CD4-positive, alpha-beta T cell (primary cell): ENCODE measurements at regions not wholly inside any gene's neighbourhood (a gene's known extent, or its start where the extent isn't known, plus 50 kb on each side); places are given as distances from the start of the nearest gene placed in this dataset.

ENCODE experiments used
- ATAC-seq: fragments of 200-7000 bp; cut with Tn5 transposase; one replicate; pipeline ENCODE4 v1.10.0; 2022; ENCODE audit warnings: mild to moderate bottlenecking; ENCODE audit not compliant: poor library complexity
- CTCF ChIA-PET: fragments of 350-600 bp; sonication (Branson Sonifier 250); formaldehyde crosslinking; loops from one replicate; lab custom pipeline; 2021; ENCODE audit warnings: antibody characterized with exemption, inconsistent platforms; lab: Charles Lee
- POLR2A ChIA-PET: fragments of 350-600 bp; sonication (Branson Sonifier 250); formaldehyde crosslinking; loops from one replicate; lab custom pipeline; 2021; ENCODE audit warnings: antibody characterized with exemption, inconsistent platforms; lab: Charles Lee
- DNase-seq, 14 experiments: peaks; one replicate each; pipeline ENCODE4 v3.0.0-alpha.2; 2013 to 2020; ENCODE audit warnings: mixed read lengths in 2 of 14
- H3K27ac ChIP-seq, 2 donors: one replicate each; pipeline versions ENCODE4 v1.5.1 to v1.7.0; 2013; ENCODE audit warnings: low read length in 2 of 2, low read depth in 1 of 2, mild to moderate bottlenecking in 1 of 2
- H3K27me3 ChIP-seq, 2 experiments: 1 replicate in 1 of 2; 2 replicates in 1 of 2; pipeline versions ENCODE4 v1.6.1 to v1.7.0; 2013; ENCODE audit warnings: low read length in 2 of 2, control low read depth in 1 of 2, mild to moderate bottlenecking in 1 of 2, moderate library complexity in 1 of 2; ENCODE audit not compliant: insufficient read depth in 2 of 2, control insufficient read depth in 1 of 2
- H3K36me3 ChIP-seq: one replicate; pipeline ENCODE4 v1.6.1; 2013; ENCODE audit warnings: low read length, control low read depth; ENCODE audit not compliant: insufficient read depth
- H3K4me1 ChIP-seq: one replicate; pipeline ENCODE4 v1.6.1; 2013; ENCODE audit warnings: low read length, control low read depth; ENCODE audit not compliant: insufficient read depth
- H3K4me3 ChIP-seq: one replicate; pipeline ENCODE4 v1.5.1; 2013; ENCODE audit warnings: mild to moderate bottlenecking, low read length, moderate library complexity
- H3K9me3 ChIP-seq, 2 experiments: 1 replicate in 1 of 2; 2 replicates in 1 of 2; pipeline versions ENCODE4 v1.6.1 to v1.7.0; 2013; ENCODE audit warnings: low read length in 2 of 2, mild to moderate bottlenecking in 2 of 2, control low read depth in 1 of 2, moderate library complexity in 1 of 2; ENCODE audit not compliant: control insufficient read depth in 1 of 2, insufficient read depth in 1 of 2
- H3K27ac Mint-ChIP-seq: one replicate; pipeline ENCODE4 v1.8.0; 2020; ENCODE audit warnings: mixed read lengths
- H3K27me3 Mint-ChIP-seq: one replicate; pipeline ENCODE4 v1.8.0; 2021; ENCODE audit warnings: mixed read lengths
- H3K36me3 Mint-ChIP-seq: one replicate; pipeline ENCODE4 v1.8.0; 2021; ENCODE audit warnings: low read depth, mixed read lengths
- H3K4me1 Mint-ChIP-seq: one replicate; pipeline ENCODE4 v1.8.0; 2021; ENCODE audit warnings: low read depth, mixed read lengths
- H3K4me3 Mint-ChIP-seq: one replicate; pipeline ENCODE4 v1.8.0; 2020; ENCODE audit warnings: mild to moderate bottlenecking, mixed read lengths
- H3K9me3 Mint-ChIP-seq: one replicate; pipeline ENCODE4 v1.8.0; 2020; ENCODE audit warnings: mixed read lengths
- CTCF ChIP-seq: fragments of 200-600 bp; IDR thresholded peaks from one replicate; pipeline ENCODE4 v1.8.0; 2022; ENCODE audit warnings: antibody characterized with exemption, mild to moderate bottlenecking
- intact Hi-C, 2 experiments: fragments of 100-400 bp; cut with DNase I in 1 of 2; cut with micrococcal nuclease in 1 of 2; formaldehyde crosslinking; loops; one replicate each; pipeline versions ENCODE4 v1.15.1 to v1.9.0; 2023 to 2025; cut with DNase I, micrococcal nuclease

DNA sequence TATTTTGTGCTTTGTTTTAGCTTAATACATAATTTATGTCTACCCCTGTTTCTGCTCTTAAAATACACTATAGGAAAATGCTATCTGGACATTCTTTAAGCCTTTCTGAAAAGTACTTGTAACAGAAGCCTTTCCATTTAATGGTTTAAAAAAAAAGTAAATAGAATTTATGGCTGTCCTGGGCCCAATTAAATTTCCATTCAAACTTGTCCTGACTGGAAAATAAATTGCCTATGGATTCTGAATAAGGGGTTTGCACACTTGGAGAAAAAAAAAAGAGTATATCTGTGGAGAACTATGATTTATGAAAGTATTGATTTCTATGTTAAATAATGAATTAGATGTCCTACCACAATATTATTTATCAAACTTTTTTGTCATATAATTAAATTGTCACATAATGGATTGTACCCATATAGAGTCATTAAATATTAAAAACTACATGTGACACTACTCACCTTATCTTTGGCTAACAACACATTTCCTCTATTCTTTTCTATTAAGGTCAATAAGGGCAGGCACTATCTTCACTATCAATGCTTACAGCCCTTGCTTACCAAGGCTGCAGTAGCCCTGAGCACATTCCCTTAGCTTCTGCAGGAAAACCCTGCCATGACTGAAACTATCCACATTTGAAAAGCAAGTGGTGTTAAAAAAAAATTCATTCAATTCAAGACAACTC, 396.1 kb upstream of the ROBO2 start:
- CTCF ChIA-PET = no interaction called here
- intact Hi-C loops = no loop called here

DNA sequence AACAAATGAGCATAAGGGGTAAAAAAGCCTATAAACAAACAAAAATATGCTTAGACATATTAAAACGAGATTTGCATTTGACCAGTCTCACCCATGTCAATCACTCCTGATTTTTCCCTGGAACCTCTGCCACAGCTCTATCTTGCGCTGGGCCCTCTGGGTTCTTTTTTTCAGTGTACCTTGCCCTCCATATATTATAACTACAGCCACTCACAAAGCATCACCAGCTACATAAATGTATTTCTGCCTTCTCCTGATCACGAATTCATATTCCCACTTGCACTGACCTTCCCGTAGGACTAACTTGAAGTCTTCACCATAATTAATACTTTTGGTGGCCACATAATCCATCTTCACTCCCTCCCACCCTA, 395.6 kb upstream of the ROBO2 start:
- intact Hi-C loops = no loop called here

More for the DNA sequence above, 396.1 kb upstream of the ROBO2 start:
- Histone ChIP-seq H3K27me3 (no peaks in the 10 kb centered on the region), H3K36me3 (no peaks in the 10 kb centered on the region), H3K4me1 (no peaks in the 10 kb centered on the region), H3K27ac (no peak overlapping the region), H3K9me3 (peaks cover 0 to 13% of the 10 kb centered on the region in 2 experiments), H3K4me3 (no peak overlapping the region)
- Mint-ChIP-seq H3K4me3 (no peak overlapping the region), H3K27me3 (no peaks in the 10 kb centered on the region), H3K9me3 (peaks cover 2% of the 10 kb centered on the region), H3K27ac (no peak overlapping the region), H3K4me1 (no peaks in the 10 kb centered on the region), H3K36me3 (no peaks in the 10 kb centered on the region)
- no peak for TF ChIP-seq CTCF
- DNase-seq (no peak), ATAC-seq (no peak)
- POLR2A ChIA-PET = no interaction called here

DNA sequence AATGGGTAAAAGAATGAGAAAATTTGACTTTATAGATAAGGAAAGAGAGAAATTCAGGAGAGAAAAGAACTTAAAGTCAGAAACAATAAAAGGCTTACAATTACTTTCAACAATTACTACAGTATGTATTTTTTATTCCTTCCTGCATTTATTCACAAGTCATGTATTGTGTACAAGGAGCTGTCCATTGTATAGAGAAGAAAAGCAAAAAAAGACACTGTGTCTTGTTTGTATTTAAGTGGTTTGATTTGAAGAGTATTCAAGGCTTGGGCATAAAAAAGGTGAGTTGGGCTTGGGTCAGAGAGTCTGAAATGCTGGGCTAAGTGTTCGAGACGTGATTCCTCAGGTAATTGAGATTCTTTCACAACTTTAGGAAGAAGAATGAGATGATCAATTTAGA, 394.2 kb upstream of the ROBO2 start:
- H3K36me3 ChIP-seq = no peaks in the 10 kb centered on the region
- H3K4me3 ChIP-seq = no peak overlapping the region
- no peak for DNase-seq
- H3K9me3 ChIP-seq = peaks cover 0 to 9% of the 10 kb centered on the region in 2 experiments
- ATAC-seq = no peak
- no peaks in the 10 kb centered on the region for H3K36me3 Mint-ChIP-seq
- no peak overlapping the region for H3K27ac ChIP-seq
- no peak overlapping the region for H3K27ac Mint-ChIP-seq
- no peaks in the 10 kb centered on the region for H3K4me1 ChIP-seq
- ChIA-PET POLR2A (no interaction called here), CTCF (no interaction called here)
- H3K9me3 Mint-ChIP-seq = peaks cover 2% of the 10 kb centered on the region
- H3K4me3 Mint-ChIP-seq = no peak overlapping the region
- H3K27me3 ChIP-seq = no peaks in the 10 kb centered on the region
- no peaks in the 10 kb centered on the region for H3K4me1 Mint-ChIP-seq
- intact Hi-C loops = no loop called here
- no peak for TF ChIP-seq CTCF
- H3K27me3 Mint-ChIP-seq = no peaks in the 10 kb centered on the region

More for the DNA sequence above, 395.6 kb upstream of the ROBO2 start:
- H3K27ac Mint-ChIP-seq = no peak overlapping the region
- no peaks in the 10 kb centered on the region for H3K36me3 Mint-ChIP-seq
- H3K4me1 Mint-ChIP-seq = no peaks in the 10 kb centered on the region
- H3K9me3 ChIP-seq = peaks cover 0 to 13% of the 10 kb centered on the region in 2 experiments
- no peak overlapping the region for H3K27ac ChIP-seq
- ATAC-seq = no peak
- H3K4me3 ChIP-seq = no peak overlapping the region
- no peak for DNase-seq
- CTCF ChIA-PET = no interaction called here
- peaks cover 2% of the 10 kb centered on the region for H3K9me3 Mint-ChIP-seq
- H3K36me3 ChIP-seq = no peaks in the 10 kb centered on the region
- TF ChIP-seq CTCF = no peak
- H3K4me1 ChIP-seq = no peaks in the 10 kb centered on the region
- POLR2A ChIA-PET = no interaction called here
- H3K27me3 ChIP-seq = no peaks in the 10 kb centered on the region
- H3K4me3 Mint-ChIP-seq = no peak overlapping the region
- H3K27me3 Mint-ChIP-seq = no peaks in the 10 kb centered on the region
